ACC112 (cell line): ENCODE measurements at regions not wholly inside any gene's neighbourhood (a gene's known extent, or its start where the extent isn't known, plus 50 kb on each side); places are given as distances from the start of the nearest gene placed in this dataset.

ENCODE experiments used
- H2AFZ ChIP-seq: fragments of 200-600 bp; sonication (generic); one replicate; pipeline ENCODE4 v1.6.0; 2017; ENCODE audit warnings: antibody characterized with exemption, low read length; ENCODE audit not compliant: unreplicated experiment
- H3K27ac ChIP-seq: fragments of 200-600 bp; sonication (generic); 2 replicates; pipeline ENCODE4 v1.5.1; 2014; ENCODE audit warnings: low read depth, mild to moderate bottlenecking, antibody characterized with exemption, low read length, moderate library complexity
- H3K27me3 ChIP-seq: fragments of 200-600 bp; sonication (generic); 2 replicates; pipeline ENCODE4 v1.6.1; 2014; ENCODE audit warnings: mild to moderate bottlenecking, antibody characterized with exemption, low read length, moderate library complexity, mixed read lengths; ENCODE audit not compliant: insufficient read depth
- H3K36me3 ChIP-seq: fragments of 200-600 bp; sonication (generic); 2 replicates; pipeline ENCODE4 v1.6.1; 2016; ENCODE audit warnings: mild to moderate bottlenecking, antibody characterized with exemption, low read length, moderate library complexity, mixed read lengths; ENCODE audit not compliant: insufficient read depth
- H3K4me1 ChIP-seq: fragments of 200-600 bp; sonication (generic); one replicate; pipeline ENCODE4 v1.6.1; 2016; ENCODE audit warnings: low read length, mixed read lengths; ENCODE audit not compliant: insufficient read depth, unreplicated experiment, control insufficient read depth
- H3K4me3 ChIP-seq: fragments of 200-600 bp; sonication (generic); 2 replicates; pipeline ENCODE4 v1.5.1; 2014; ENCODE audit warnings: mild to moderate bottlenecking, low read depth, low read length
- H3K79me2 ChIP-seq: fragments of 200-600 bp; sonication (generic); one replicate; pipeline ENCODE4 v1.6.0; 2016; ENCODE audit warnings: low read length; ENCODE audit not compliant: control insufficient read depth, unreplicated experiment, insufficient read depth

DNA sequence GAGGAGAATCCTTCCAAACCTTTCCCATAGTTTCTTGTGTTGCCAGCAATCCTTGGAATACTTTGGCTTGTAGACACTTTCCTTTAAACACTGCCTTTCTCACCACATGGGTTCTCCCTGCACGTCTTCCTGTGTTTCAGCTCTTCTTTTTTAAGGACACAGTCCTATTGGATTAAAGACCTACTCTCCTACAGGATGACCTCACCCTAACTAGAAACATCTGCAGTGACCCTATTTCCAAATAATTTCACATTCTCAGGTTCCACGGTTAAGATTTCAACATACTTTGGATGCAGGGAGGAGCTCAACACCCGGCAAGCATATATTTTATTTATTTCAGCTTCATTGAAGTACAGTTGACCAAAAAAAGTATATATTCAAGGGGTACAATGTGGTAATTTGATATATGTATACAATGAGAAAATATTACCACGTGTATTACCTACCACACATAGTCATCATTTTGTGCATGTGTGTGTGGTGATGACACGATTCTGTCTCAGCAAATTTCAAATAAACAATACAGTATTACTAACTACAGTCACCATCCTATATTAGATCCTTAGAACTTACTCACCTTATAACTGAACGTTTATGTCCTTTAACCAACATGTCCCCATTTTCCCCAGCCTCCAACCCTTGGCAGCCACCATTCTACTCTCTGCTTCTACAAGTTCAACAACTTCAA is 745.0 kb downstream of the CBLN2 start:
- Histone ChIP-seq H3K4me1 (no peaks in the 10 kb centered on the region), H3K27me3 (no peaks in the 10 kb centered on the region), H3K27ac (no peak overlapping the region), H3K36me3 (no peaks in the 10 kb centered on the region), H2AFZ (no peak overlapping the region), H3K4me3 (no peak overlapping the region), H3K79me2 (no peaks in the 10 kb centered on the region)

DNA sequence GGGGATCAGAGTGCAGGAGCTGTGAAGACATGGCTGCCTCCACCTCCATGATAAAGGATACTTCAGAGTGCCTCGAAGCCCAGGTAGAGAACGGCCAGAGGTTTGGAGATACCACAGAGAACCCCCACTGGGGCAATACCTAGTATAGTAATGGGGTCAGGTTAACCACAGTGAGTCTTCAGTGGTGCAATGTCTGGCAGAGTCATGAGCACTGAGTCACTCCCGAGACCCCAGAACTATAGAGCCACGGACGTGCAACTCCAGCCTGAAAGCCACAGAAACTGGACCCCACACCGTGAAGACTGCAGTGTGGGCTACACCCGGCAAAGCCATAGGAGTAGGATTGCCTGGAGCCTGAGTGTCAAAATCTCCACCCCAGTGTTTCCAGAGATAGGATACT is 746.6 kb downstream of the CBLN2 start:
- Histone ChIP-seq H3K36me3 (no peaks in the 10 kb centered on the region), H3K79me2 (no peaks in the 10 kb centered on the region), H2AFZ (no peak overlapping the region), H3K27ac (no peak overlapping the region), H3K4me3 (no peak overlapping the region), H3K27me3 (no peaks in the 10 kb centered on the region), H3K4me1 (no peaks in the 10 kb centered on the region)

- no peak overlapping the region for H3K4me3 ChIP-seq
- no peaks in the 10 kb centered on the region for H3K4me1 ChIP-seq
- H2AFZ ChIP-seq = no peak overlapping the region
- no peaks in the 10 kb centered on the region for H3K36me3 ChIP-seq
- H3K27ac ChIP-seq = no peak overlapping the region
- H3K27me3 ChIP-seq = no peaks in the 10 kb centered on the region
- H3K79me2 ChIP-seq = no peaks in the 10 kb centered on the region
These were observed 759.4 kb downstream of the CBLN2 start for GRCh38 chr18:71784777-71785176.

- no peaks in the 10 kb centered on the region for H3K36me3 ChIP-seq
- no peaks in the 10 kb centered on the region for H3K79me2 ChIP-seq
- H3K4me3 ChIP-seq = no peak overlapping the region
- H3K27ac ChIP-seq = no peak overlapping the region
- H3K27me3 ChIP-seq = no peaks in the 10 kb centered on the region
- H2AFZ ChIP-seq = no peak overlapping the region
- no peaks in the 10 kb centered on the region for H3K4me1 ChIP-seq
These were observed 783.6 kb downstream of the CBLN2 start for GRCh38 chr18:71760541-71760940.

GRCh38 chr18:71754246-71754645 is 789.9 kb downstream of the CBLN2 start:
- H2AFZ ChIP-seq = no peak overlapping the region
- no peaks in the 10 kb centered on the region for H3K4me1 ChIP-seq
- no peak overlapping the region for H3K4me3 ChIP-seq
- H3K27me3 ChIP-seq = no peaks in the 10 kb centered on the region
- H3K27ac ChIP-seq = no peak overlapping the region
- no peaks in the 10 kb centered on the region for H3K36me3 ChIP-seq
- H3K79me2 ChIP-seq = no peaks in the 10 kb centered on the region

- Histone ChIP-seq H3K4me3 (no peak overlapping the region), H3K27me3 (no peaks in the 10 kb centered on the region), H3K36me3 (no peaks in the 10 kb centered on the region), H3K4me1 (no peaks in the 10 kb centered on the region), H3K79me2 (no peaks in the 10 kb centered on the region), H3K27ac (no peak overlapping the region), H2AFZ (no peak overlapping the region)
These were observed 800.5 kb downstream of the CBLN2 start for GRCh38 chr18:71743634-71744033.

- no peak overlapping the region for H3K27ac ChIP-seq
- no peaks in the 10 kb centered on the region for H3K79me2 ChIP-seq
- H3K4me3 ChIP-seq = no peak overlapping the region
- H2AFZ ChIP-seq = peak overlapping the region; percentile 30
- H3K27me3 ChIP-seq = no peaks in the 10 kb centered on the region
- no peaks in the 10 kb centered on the region for H3K36me3 ChIP-seq
- H3K4me1 ChIP-seq = no peaks in the 10 kb centered on the region
These were observed 814.5 kb downstream of the CBLN2 start for GRCh38 chr18:71729611-71730010.

DNA sequence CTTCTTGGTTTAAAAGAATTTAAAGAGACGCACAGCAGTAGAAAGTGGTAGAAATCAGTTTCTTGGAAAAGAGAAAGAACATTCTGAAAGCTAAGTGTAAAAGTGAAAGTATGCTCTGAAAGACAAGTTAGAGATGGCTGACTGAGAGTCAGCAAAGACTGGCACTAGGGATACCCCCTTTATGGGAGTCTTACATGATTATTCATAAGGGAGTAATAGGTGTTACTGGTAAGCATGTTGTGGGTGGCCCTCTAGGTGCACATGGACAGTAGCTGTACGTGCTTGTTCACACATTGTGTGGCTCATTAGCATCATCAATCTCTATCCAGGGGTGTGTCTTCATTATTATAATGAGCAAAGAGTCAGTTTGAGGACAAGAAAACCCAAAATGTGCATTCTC is 816.2 kb downstream of the CBLN2 start:
- Histone ChIP-seq H3K27ac (no peak overlapping the region), H3K79me2 (no peaks in the 10 kb centered on the region), H3K27me3 (no peaks in the 10 kb centered on the region), H3K4me3 (peak overlapping the region; percentile 41; the same call in 1 of the 2 replicates), H3K4me1 (no peaks in the 10 kb centered on the region), H3K36me3 (no peaks in the 10 kb centered on the region), H2AFZ (peak overlapping the region; percentile 70)

DNA sequence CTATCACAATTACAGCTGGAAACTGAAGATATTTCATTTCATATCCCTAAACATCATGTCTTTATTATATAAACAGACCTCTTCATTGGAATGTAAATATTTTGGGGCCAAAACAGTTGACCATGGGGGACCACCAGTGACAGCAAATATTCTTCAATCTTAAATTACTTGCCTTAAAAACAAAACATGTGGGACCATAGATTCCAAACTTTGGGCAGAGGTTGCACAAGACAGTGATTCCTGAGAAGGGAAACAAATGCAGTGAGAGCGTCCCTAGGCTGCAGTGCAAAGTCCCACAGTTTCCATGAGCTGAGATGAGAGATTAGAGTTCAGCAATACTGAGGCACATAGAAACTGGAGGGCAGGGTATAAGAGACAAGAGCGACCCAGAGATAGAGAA is 818.9 kb downstream of the CBLN2 start:
- H3K36me3 ChIP-seq = no peaks in the 10 kb centered on the region
- no peaks in the 10 kb centered on the region for H3K4me1 ChIP-seq
- H3K4me3 ChIP-seq = no peak overlapping the region
- no peak overlapping the region for H2AFZ ChIP-seq
- no peaks in the 10 kb centered on the region for H3K27me3 ChIP-seq
- no peaks in the 10 kb centered on the region for H3K79me2 ChIP-seq
- no peak overlapping the region for H3K27ac ChIP-seq

GRCh38 chr18:71707985-71708500 is 836.1 kb downstream of the CBLN2 start:
- no peaks in the 10 kb centered on the region for H3K27me3 ChIP-seq
- no peak overlapping the region for H3K4me3 ChIP-seq
- H3K4me1 ChIP-seq = no peaks in the 10 kb centered on the region
- H3K79me2 ChIP-seq = no peaks in the 10 kb centered on the region
- no peak overlapping the region for H3K27ac ChIP-seq
- H2AFZ ChIP-seq = no peak overlapping the region
- H3K36me3 ChIP-seq = no peaks in the 10 kb centered on the region

DNA sequence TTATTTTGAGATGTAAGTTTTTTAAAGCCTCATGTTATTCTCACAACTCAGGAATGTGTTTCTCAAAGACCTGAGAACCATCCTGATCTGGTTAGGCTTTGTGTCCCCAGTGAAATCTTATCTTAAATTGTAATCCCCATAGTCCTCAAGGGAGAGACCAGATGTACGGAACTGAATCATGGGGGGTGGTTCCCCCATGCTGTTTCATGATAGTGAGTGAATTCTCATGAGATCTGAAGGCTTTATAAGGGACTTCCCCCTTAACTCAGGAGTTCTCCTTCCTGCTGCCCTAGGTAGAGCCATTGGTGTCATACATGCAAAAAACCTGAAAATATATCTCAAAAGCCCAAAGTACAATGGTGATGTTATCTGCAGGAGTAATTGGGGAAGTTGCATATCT is 836.7 kb downstream of the CBLN2 start:
- no peak overlapping the region for H3K4me3 ChIP-seq
- no peaks in the 10 kb centered on the region for H3K36me3 ChIP-seq

More for the DNA sequence above, 836.7 kb downstream of the CBLN2 start:
- no peaks in the 10 kb centered on the region for H3K79me2 ChIP-seq
- no peak overlapping the region for H3K27ac ChIP-seq
- H3K27me3 ChIP-seq = no peaks in the 10 kb centered on the region
- H2AFZ ChIP-seq = no peak overlapping the region
- H3K4me1 ChIP-seq = no peaks in the 10 kb centered on the region
